HG03103 (cell line): ENCODE measurements at regions not wholly inside any gene's neighbourhood (a gene's known extent, or its start where the extent isn't known, plus 50 kb on each side); places are given as distances from the start of the nearest gene placed in this dataset.

ENCODE experiments used
- ATAC-seq: cut with Tn5 transposase; IDR thresholded peaks from one replicate; pipeline ENCODE4 v1.9.1; 2021; ENCODE audit warnings: low read depth; ENCODE audit not compliant: unreplicated experiment

DNA sequence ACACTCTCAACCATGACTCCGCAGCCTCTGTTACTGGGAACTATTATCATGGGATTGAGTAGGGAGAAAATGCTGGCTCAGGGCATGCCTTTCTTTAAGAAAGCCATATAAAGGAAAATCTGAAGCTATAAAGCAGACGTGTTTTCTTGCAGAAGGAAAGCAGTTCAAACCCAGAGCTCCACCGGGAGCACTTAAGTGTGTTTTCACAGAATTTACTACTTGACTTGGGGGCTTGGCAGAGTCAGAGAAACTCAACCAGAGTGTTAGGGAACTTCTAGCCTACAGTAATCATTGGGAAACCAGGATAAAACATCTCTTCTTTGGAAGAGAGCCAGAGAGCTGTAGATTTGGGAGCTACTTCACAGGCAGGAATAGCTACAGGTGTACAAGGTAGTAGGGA lies 283.4 kb upstream of the ADRA1B start:
- no peak for ATAC-seq

GRCh38 chr5:159638481-159638880 lies 277.8 kb upstream of the ADRA1B start:
- ATAC-seq, result no peak

- no peak for ATAC-seq
These were observed 277.2 kb upstream of the ADRA1B start for GRCh38 chr5:159638954-159639559.

DNA sequence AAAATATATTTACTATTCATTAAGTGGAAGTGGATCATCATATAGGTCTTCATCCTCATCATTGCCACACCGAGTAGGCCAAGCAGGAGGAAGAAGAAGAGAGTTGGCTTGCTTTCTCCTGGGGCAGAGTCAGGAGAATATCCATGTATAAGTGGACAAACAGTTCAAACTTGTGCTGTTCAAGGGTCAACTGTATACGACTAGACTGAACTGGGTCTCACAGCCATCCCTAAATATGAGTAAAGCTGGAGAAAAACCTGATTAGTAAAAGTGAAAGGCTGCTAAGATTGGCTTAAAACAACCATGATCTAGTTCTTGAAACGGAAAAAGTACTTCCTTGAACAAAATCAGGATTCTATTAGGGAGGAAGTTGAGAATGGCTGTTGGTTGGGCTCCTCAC lies 276.7 kb upstream of the ADRA1B start:
- ATAC-seq, result no peak

DNA sequence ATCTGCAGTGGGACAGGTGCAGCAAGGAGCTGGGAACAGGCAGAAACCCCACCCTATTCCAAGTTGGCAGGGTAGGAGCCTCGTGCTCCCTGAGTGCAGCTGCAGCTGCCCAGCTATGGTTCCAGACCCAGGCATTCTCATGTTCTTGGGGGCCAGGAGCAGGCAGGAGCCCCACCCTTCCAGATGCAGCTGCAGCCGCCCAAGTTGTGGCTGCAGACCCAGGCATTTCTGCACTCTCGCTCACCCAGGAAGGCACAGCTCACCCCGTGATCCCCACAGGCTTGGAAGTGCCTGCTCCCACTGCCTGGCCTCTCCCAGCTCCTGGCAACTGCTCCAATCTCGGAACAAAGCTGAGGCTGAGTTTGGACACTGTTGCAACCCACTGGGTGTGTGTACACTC lies 275.8 kb upstream of the ADRA1B start:
- ATAC-seq, result no peak

DNA sequence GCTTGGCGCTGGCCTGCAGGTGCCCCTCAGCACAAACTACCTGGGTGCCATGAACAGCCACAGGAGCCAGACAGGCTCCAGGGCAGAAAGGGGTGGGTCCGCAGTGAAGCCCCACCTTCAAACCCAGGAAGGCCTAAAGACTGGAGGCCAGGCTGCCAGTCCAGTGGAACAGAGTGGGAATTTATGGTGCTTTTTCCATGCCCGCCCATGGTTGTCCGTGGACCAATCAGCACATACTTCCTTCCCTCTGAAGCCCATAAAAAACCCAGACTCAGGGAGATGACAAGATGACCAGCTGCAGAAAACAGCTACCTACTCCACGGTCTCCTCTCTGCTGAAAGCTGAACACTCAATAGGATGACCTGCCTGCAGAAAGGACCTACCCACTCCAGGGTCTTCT lies 275.4 kb upstream of the ADRA1B start:
- no peak for ATAC-seq

- ATAC-seq, result no peak
These were observed 274.8 kb upstream of the ADRA1B start for GRCh38 chr5:159641371-159642039.

DNA sequence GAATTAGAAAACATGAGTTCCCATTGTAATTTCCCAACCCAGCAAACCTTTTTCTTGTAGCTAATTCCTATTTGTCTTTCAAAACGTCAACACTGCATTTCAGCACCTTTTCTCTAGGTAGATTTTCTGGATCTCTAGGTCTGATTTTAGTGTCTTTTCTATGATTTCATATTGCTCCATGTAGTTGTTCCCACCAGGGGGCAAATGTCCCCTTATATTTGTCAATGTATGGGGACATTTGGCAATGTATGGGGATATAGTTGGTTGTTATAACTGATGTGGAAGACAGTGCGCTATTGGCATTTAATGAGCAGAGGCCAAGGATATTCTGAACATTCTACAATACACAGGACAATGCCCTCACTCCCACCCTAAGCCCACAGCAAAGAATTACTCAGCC lies 273.9 kb upstream of the ADRA1B start:
- no peak for ATAC-seq

GRCh38 chr5:159644053-159644452 lies 272.2 kb upstream of the ADRA1B start:
- ATAC-seq, result no peak

DNA sequence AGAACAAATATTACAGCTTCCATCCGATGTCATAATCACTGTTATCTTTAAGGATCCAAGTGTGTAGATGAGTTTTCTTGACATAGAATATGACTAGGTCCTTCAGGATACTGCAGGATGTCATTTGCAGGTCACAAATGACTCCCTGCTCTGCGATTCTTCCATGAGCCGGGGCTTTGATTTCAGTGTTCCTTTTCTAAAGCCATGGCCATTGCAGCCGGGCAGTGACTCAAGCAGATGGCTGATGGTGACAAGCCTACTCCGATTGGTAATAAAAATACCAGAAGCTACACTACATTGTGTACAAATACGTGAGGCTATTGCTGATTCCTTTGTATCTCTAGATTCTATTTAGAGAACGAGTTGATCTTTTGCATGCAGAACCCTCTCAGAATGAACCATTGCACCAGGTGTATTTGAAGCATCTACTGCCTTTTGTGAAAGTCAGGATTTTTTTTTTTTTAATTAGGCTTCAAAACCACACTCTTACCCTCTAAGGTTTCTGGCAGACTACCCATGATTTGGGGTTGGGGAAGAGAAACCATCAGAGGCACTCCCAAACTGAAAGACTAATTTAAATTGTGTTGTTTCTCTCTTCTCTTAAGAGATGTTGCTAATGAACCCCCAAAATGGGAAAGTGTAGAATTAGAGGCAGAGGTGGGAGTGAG lies 271.0 kb upstream of the ADRA1B start:
- ATAC-seq, result no peak

- no peak for ATAC-seq
These were observed 265.5 kb upstream of the ADRA1B start for GRCh38 chr5:159650803-159651202.

DNA sequence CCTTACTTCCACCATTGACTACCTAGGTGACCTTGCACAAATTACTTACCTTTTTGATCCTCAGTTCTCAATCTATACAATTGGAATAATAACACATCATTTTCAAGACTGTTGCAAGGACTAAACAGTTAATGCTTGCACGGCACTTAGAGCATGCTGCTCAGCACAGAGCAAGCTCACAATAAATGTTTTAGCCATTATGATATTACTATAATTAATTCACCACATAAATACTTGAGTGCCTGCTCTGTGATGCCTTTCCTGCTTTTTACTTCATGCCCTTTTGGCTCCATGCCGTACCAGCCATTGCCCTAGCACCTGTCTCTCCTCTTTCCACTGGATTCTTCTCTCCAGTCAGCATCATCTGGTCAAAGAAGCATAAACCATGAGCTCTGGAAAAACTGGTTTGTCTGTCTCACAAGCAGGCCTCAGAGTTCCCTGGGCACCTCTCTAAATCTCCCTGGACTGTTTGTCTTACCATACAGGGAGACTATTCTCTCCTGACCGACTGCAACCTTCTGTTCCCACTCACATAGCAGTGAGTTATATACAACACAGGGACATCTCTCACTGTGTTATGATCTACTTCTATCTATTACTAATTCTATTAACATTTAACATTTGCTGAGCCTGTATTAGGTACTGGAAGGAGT lies 260.4 kb upstream of the ADRA1B start:
- ATAC-seq, result no peak

- no peak for ATAC-seq
These were observed 259.0 kb upstream of the ADRA1B start for GRCh38 chr5:159657298-159657697.

- no peak for ATAC-seq
These were observed 258.5 kb upstream of the ADRA1B start for GRCh38 chr5:159657771-159658170.

DNA sequence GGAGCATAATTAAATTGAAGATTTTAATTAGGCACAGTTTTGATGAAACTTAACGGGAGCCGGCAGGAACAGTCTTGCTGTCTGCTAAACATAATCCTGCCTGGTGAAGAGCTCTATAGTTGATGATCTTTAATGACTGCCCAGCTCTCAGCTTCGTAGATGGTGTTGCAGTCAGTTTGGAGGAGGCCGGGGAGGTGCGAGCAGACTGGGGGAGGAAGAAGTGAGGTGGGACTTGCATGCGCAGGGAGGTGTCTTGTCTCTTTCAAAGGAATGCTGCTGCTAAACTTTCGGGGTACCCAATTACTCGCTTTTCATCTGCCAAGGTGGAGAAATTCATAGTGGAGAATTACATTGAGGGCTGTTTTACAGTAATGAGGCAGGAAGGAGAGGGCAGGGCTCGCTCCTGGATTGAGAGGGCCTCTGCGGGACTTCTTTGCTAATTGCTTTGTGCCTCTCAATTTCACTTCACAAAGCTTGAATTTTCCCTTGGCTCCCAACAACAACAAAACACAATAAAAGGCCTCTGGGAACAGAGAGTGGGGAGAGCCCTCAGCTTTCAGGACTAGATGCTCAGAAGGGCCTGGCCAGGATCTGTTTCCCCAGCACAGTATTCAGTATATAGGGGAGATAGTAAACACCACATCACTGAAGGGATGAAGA lies 257.9 kb upstream of the ADRA1B start:
- no peak for ATAC-seq

DNA sequence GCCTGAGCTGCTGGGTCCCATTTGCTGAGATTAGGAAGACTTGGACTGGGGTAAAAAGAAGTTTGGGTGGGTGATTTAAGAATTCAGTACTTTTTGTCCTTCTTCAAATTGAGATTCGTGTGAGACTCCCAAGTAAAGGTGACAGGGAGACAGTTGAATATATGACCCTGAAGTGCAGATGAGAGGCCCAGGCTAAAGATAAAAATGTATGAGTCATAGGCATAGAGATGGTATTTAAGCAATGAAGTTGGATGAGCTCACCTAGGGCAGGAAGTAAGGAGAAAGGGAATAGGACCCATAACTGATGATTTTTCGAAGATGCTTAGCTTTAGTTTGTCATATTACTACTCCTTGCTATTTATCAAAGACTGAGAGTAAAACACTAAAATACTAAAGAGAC lies 255.9 kb upstream of the ADRA1B start:
- no peak for ATAC-seq

DNA sequence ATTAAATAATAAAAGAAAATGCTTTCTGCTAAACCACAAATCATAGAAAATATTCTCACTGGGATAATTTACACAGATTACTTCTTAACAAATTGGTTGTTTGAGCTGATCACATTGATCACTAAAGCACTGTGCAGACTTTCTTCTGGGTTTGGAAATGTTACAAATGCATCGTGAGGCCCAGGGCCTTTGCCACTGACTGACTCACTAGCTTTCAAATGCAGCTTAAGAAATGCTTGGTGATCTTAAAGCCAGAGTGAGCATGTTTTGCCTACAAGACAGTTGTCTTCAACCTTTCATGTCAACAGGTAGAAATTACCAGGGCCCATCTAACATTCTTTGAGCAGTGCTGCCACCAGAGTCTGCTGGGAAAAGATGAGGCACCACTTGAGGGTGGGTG lies 252.3 kb upstream of the ADRA1B start:
- ATAC-seq, result no peak

- ATAC-seq, result no peak
These were observed 249.0 kb upstream of the ADRA1B start for GRCh38 chr5:159667286-159667685.

- no peak for ATAC-seq
These were observed 247.7 kb upstream of the ADRA1B start for GRCh38 chr5:159668556-159668955.

DNA sequence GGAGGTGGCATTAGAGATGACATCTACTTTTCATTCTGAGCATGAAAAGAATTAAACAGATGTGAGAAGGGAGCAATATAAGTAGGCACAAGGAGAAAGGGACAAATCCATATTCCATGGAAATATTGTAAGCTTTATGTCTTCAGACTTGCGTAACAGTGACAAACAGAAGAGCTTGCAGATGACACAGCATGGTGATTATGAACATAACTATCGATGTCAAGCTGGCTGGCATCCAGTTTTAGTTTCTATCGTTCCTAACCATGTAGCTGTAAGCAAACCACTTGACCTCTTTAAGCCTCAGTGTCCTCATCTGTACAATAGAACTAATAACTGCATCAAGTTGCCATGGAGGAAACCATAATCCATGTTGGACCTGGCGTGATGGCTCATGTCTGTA lies 246.7 kb upstream of the ADRA1B start:
- ATAC-seq, result no peak

- no peak for ATAC-seq
These were observed 244.4 kb upstream of the ADRA1B start for GRCh38 chr5:159671886-159672285.
